ENCODE measurements at regions not wholly inside any gene's neighbourhood (a gene's known extent, or its start where the extent isn't known, plus 50 kb on each side); places are given as distances from the start of the nearest gene placed in this dataset.

GRCh38 chr1:209382231-209383100 is 201.0 kb upstream of the CAMK1G start:
- H3K27ac Mint-ChIP-seq: no peak overlapping the region

GRCh38 chr1:209383422-209383821 is 200.1 kb upstream of the CAMK1G start:
- Mint-ChIP-seq H3K9me3 (no peaks in the 10 kb centered on the region), H3K4me1 (ENCODE audit: low read depth) (peaks cover 91% of the 10 kb centered on the region), H3K36me3 (ENCODE audit: low read depth) (no peaks in the 10 kb centered on the region), H3K27ac (peak overlapping the region; percentile 63; the same call in 1 of the 2 replicates), H3K27me3 (ENCODE audit: insufficient read depth) (peaks cover 2% of the 10 kb centered on the region; the same call in 1 of the 2 replicates), H3K4me3 (peak overlapping the region; percentile 69; the same call in 1 of the 2 replicates)
- TF ChIP-seq CTCF (IDR thresholded peaks at IDR 0.05): no peak
- no peak for DNase-seq

More at GRCh38 chr1:209382231-209383100, 201.0 kb upstream of the CAMK1G start:
- Mint-ChIP-seq H3K36me3 (ENCODE audit: low read depth) (no peaks in the 10 kb centered on the region), H3K27me3 (ENCODE audit: insufficient read depth) (peaks cover 2% of the 10 kb centered on the region; the same call in 1 of the 2 replicates), H3K9me3 (no peaks in the 10 kb centered on the region), H3K4me3 (no peak overlapping the region), H3K4me1 (ENCODE audit: low read depth) (peaks cover 89% of the 10 kb centered on the region)
- no peak for TF ChIP-seq CTCF (IDR thresholded peaks at IDR 0.05)
- DNase-seq: no peak

GRCh38 chr1:209383907-209384709 is 199.4 kb upstream of the CAMK1G start:
- H3K36me3 Mint-ChIP-seq (ENCODE audit: low read depth): no peaks in the 10 kb centered on the region
- peaks cover 2% of the 10 kb centered on the region; the same call in 1 of the 2 replicates for H3K27me3 Mint-ChIP-seq (ENCODE audit: insufficient read depth)
- DNase-seq: no peak
- H3K27ac Mint-ChIP-seq: peak overlapping the region; percentile 6; the same call in 1 of the 2 replicates
- H3K4me1 Mint-ChIP-seq (ENCODE audit: low read depth): peaks cover 91% of the 10 kb centered on the region
- no peak overlapping the region; the same call in 1 of the 2 replicates for H3K4me3 Mint-ChIP-seq
- no peaks in the 10 kb centered on the region for H3K9me3 Mint-ChIP-seq
- TF ChIP-seq CTCF (IDR thresholded peaks at IDR 0.05): no peak

GRCh38 chr1:209384710-209385550 is 198.6 kb upstream of the CAMK1G start:
- no peaks in the 10 kb centered on the region for H3K9me3 Mint-ChIP-seq
- peak overlapping the region; percentile 1 for H3K27ac Mint-ChIP-seq
- H3K4me3 Mint-ChIP-seq: no peak overlapping the region
- H3K4me1 Mint-ChIP-seq (ENCODE audit: low read depth): peaks cover 91% of the 10 kb centered on the region
- H3K27me3 Mint-ChIP-seq (ENCODE audit: insufficient read depth): no peaks in the 10 kb centered on the region
- DNase-seq: no peak
- no peak for TF ChIP-seq CTCF (IDR thresholded peaks at IDR 0.05)
- H3K36me3 Mint-ChIP-seq (ENCODE audit: low read depth): no peaks in the 10 kb centered on the region

- Mint-ChIP-seq H3K9me3 (no peaks in the 10 kb centered on the region), H3K36me3 (ENCODE audit: low read depth) (no peaks in the 10 kb centered on the region), H3K4me1 (ENCODE audit: low read depth) (peaks cover 87% of the 10 kb centered on the region), H3K4me3 (no peak overlapping the region), H3K27ac (no peak overlapping the region), H3K27me3 (ENCODE audit: insufficient read depth) (no peaks in the 10 kb centered on the region)
- no peak for TF ChIP-seq CTCF (IDR thresholded peaks at IDR 0.05)
- no peak for DNase-seq
Measured at GRCh38 chr1:209386156-209386555, 197.4 kb upstream of the CAMK1G start.

All from HFFc6 (cell line).